ENCODE measurements at regions not wholly inside any gene's neighbourhood (a gene's known extent, or its start where the extent isn't known, plus 50 kb on each side); places are given as distances from the start of the nearest gene placed in this dataset.

GRCh38 chr1:182295697-182296096 lies 95.9 kb downstream of the GLUL start:
- DNase-seq: no peak
- TF ChIP-seq EP300 (IDR thresholded peaks at IDR 0.05) (no peak), POLR2A (IDR thresholded peaks at IDR 0.05) (no peak), CTCF (IDR thresholded peaks at IDR 0.05) (no peak)
- no peaks in the 10 kb centered on the region for H3K9me3 ChIP-seq
- intact Hi-C loops (cut with DNase I): loop anchor here in 1 of 4 donors (10.0 kb wide), 1 partner anchor 121 kb away; no protein-coding TSS in a partner anchor
- H3K27me3 ChIP-seq: no peaks in the 10 kb centered on the region
- H3K27ac ChIP-seq: no peak overlapping the region
- H3K4me3 ChIP-seq: no peak overlapping the region
- 83 to 95% (median 94%) methylated on average over 1 of the region's 1 CpG for WGBS, 3 donors
- H3K4me1 ChIP-seq (ENCODE audit: insufficient read depth): peaks cover 10% of the 10 kb centered on the region
- no peaks in the 10 kb centered on the region for H3K36me3 ChIP-seq

- 77 to 85% (median 79%) methylated on average over 5 of the region's 5 CpGs for WGBS, 3 donors
- Histone ChIP-seq H3K9me3 (no peaks in the 10 kb centered on the region), H3K27me3 (no peaks in the 10 kb centered on the region), H3K4me3 (no peak overlapping the region), H3K27ac (no peak overlapping the region), H3K36me3 (no peaks in the 10 kb centered on the region), H3K4me1 (ENCODE audit: insufficient read depth) (peaks cover 5% of the 10 kb centered on the region)
- intact Hi-C loops (cut with DNase I): loop anchor here in 1 of 4 donors (5.0 to 10.0 kb wide), 2 partner anchors 96 to 118 kb away; no protein-coding TSS in a partner anchor
- TF ChIP-seq CTCF (IDR thresholded peaks at IDR 0.05) (no peak), EP300 (IDR thresholded peaks at IDR 0.05) (no peak), POLR2A (IDR thresholded peaks at IDR 0.05) (no peak)
- DNase-seq: no peak
Observed at GRCh38 chr1:182293119-182293589, 98.4 kb downstream of the GLUL start.

- TF ChIP-seq CTCF (IDR thresholded peaks at IDR 0.05) (no peak), POLR2A (IDR thresholded peaks at IDR 0.05) (no peak), EP300 (IDR thresholded peaks at IDR 0.05) (no peak)
- 88 to 93% (median 92%) methylated on average over 8 of the region's 8 CpGs for WGBS, 3 donors
- DNase-seq: no peak
- Histone ChIP-seq H3K36me3 (no peaks in the 10 kb centered on the region), H3K27me3 (no peaks in the 10 kb centered on the region), H3K27ac (no peak overlapping the region), H3K9me3 (no peaks in the 10 kb centered on the region), H3K4me3 (no peak overlapping the region), H3K4me1 (ENCODE audit: insufficient read depth) (peaks cover 3% of the 10 kb centered on the region)
- intact Hi-C loops (cut with DNase I): loop anchor here in 1 of 4 donors (5.0 to 10.0 kb wide), 2 partner anchors 95 to 117 kb away; no protein-coding TSS in a partner anchor
Observed at GRCh38 chr1:182292193-182292741, 99.3 kb downstream of the GLUL start.

GRCh38 chr1:182291584-182292192 lies 99.9 kb downstream of the GLUL start:
- Histone ChIP-seq H3K9me3 (no peaks in the 10 kb centered on the region), H3K27me3 (no peaks in the 10 kb centered on the region), H3K4me3 (no peak overlapping the region), H3K36me3 (no peaks in the 10 kb centered on the region), H3K4me1 (ENCODE audit: insufficient read depth) (no peaks in the 10 kb centered on the region), H3K27ac (no peak overlapping the region)
- no peak for TF ChIP-seq POLR2A (IDR thresholded peaks at IDR 0.05)
- TF ChIP-seq EP300 (IDR thresholded peaks at IDR 0.05): no peak
- no peak for TF ChIP-seq CTCF (IDR thresholded peaks at IDR 0.05)
- 56 to 67% (median 58%) methylated on average over 3 of the region's 3 CpGs for WGBS, 3 donors
- DNase-seq: no peak
- intact Hi-C loops (cut with DNase I): loop anchor here in 1 of 4 donors (5.0 to 10.0 kb wide), 2 partner anchors 94 to 117 kb away; no protein-coding TSS in a partner anchor

All from ovary (tissue), 7 donors.